CD8-positive, alpha-beta memory T cell (primary cell): ENCODE measurements at regions not wholly inside any gene's neighbourhood (a gene's known extent, or its start where the extent isn't known, plus 50 kb on each side); places are given as distances from the start of the nearest gene placed in this dataset.

Source experiments
- CTCF ChIA-PET: fragments of 350-600 bp; sonication (Branson Sonifier 250); formaldehyde crosslinking; loops from one replicate; lab custom pipeline; 2021; ENCODE audit warnings: antibody characterized with exemption; lab: Charles Lee
- POLR2A ChIA-PET: fragments of 350-600 bp; sonication (Branson Sonifier 250); formaldehyde crosslinking; loops from one replicate; lab custom pipeline; 2021; ENCODE audit warnings: antibody characterized with exemption; lab: Charles Lee
- DNase-seq, 5 donors: peaks; one replicate each; pipeline versions ENCODE4 v3.0.0 to v3.0.0-alpha.2; 2020 to 2022; ENCODE audit warnings: mixed read lengths in 1 of 5
- H3K27ac ChIP-seq: one replicate; pipeline ENCODE4 v1.7.0; 2013; ENCODE audit warnings: low read depth, mild to moderate bottlenecking, low read length, moderate library complexity
- H3K27me3 ChIP-seq: 2 replicates; pipeline ENCODE4 v1.7.0; 2013; ENCODE audit warnings: low read length, mild to moderate bottlenecking; ENCODE audit not compliant: insufficient read depth, poor library complexity, severe bottlenecking
- H3K36me3 ChIP-seq: 2 replicates; pipeline ENCODE4 v1.7.0; 2013; ENCODE audit warnings: mild to moderate bottlenecking, low read length, moderate library complexity; ENCODE audit not compliant: insufficient read depth
- H3K4me1 ChIP-seq: 2 replicates; pipeline ENCODE4 v1.7.0; 2013; ENCODE audit warnings: mild to moderate bottlenecking, low read length, moderate library complexity; ENCODE audit not compliant: insufficient read depth
- H3K4me3 ChIP-seq: 2 replicates; pipeline ENCODE4 v1.7.0; 2013; ENCODE audit warnings: mild to moderate bottlenecking, low read length
- H3K9me3 ChIP-seq: 2 replicates; pipeline ENCODE4 v1.7.0; 2013; ENCODE audit warnings: mild to moderate bottlenecking, low read length
- H3K27ac Mint-ChIP-seq, 8 donors: one replicate each; pipeline ENCODE4 v1.8.0; 2020 to 2021; ENCODE audit warnings: mixed read lengths in 8 of 8, mild to moderate bottlenecking in 6 of 8, inconsistent platforms in 3 of 8, moderate library complexity in 3 of 8
- H3K27me3 Mint-ChIP-seq, 2 donors: one replicate each; pipeline ENCODE4 v1.8.0; 2020 to 2021; ENCODE audit warnings: mixed read lengths in 2 of 2, mild to moderate bottlenecking in 1 of 2, moderate library complexity in 1 of 2
- H3K36me3 Mint-ChIP-seq, 3 donors: one replicate each; pipeline ENCODE4 v1.8.0; 2020 to 2021; ENCODE audit warnings: mixed read lengths in 3 of 3, inconsistent platforms in 1 of 3, mild to moderate bottlenecking in 1 of 3
- H3K4me1 Mint-ChIP-seq, 3 donors: one replicate each; pipeline ENCODE4 v1.8.0; 2020 to 2021; ENCODE audit warnings: mixed read lengths in 3 of 3, inconsistent platforms in 1 of 3, mild to moderate bottlenecking in 1 of 3
- H3K4me3 Mint-ChIP-seq, 7 donors: one replicate each; pipeline ENCODE4 v1.8.0; 2020 to 2021; ENCODE audit warnings: mixed read lengths in 7 of 7, mild to moderate bottlenecking in 6 of 7, moderate library complexity in 4 of 7, inconsistent platforms in 2 of 7
- H3K9me3 Mint-ChIP-seq, 5 donors: one replicate each; pipeline ENCODE4 v1.8.0; 2020 to 2022; ENCODE audit warnings: mixed read lengths in 5 of 5, mild to moderate bottlenecking in 3 of 5, moderate library complexity in 2 of 5, inconsistent platforms in 1 of 5

DNA sequence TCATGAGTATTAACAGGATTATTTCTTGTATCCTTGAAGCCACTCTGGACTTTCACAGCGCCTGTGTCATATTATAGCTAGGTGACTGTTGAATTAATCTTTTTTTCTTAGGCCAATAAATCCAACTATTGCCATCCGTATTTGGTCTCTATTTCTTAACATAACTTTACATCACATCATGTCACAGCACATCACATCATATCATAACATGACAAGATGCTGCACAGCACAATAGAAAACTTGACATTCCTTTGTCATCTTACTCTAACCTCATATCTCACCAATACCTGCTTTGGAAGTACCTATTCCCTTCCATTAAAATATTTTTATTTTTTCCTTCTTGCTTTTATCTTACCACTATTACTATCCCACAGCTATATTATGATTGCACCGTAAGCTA lies 1480.8 kb downstream of the TECRL start:
- ChIA-PET CTCF (no interaction called here), POLR2A (no interaction called here)
- Mint-ChIP-seq H3K4me3 (no peak overlapping the region), H3K27me3 (no peaks in the 10 kb centered on the region), H3K4me1 (no peaks in the 10 kb centered on the region), H3K27ac (no peak overlapping the region), H3K36me3 (no peaks in the 10 kb centered on the region), H3K9me3 (peaks cover 3 to 25% (median 15%) of the 10 kb centered on the region in 5 donors)
- Histone ChIP-seq H3K9me3 (no peaks in the 10 kb centered on the region), H3K27ac (no peak overlapping the region), H3K4me3 (no peak overlapping the region), H3K4me1 (no peaks in the 10 kb centered on the region), H3K27me3 (no peaks in the 10 kb centered on the region), H3K36me3 (no peaks in the 10 kb centered on the region)
- no peak for DNase-seq

GRCh38 chr4:62927574-62927973 lies 1481.7 kb downstream of the TECRL start:
- H3K9me3 ChIP-seq: no peaks in the 10 kb centered on the region
- Mint-ChIP-seq H3K36me3 (no peaks in the 10 kb centered on the region), H3K27ac (no peak overlapping the region)

DNA sequence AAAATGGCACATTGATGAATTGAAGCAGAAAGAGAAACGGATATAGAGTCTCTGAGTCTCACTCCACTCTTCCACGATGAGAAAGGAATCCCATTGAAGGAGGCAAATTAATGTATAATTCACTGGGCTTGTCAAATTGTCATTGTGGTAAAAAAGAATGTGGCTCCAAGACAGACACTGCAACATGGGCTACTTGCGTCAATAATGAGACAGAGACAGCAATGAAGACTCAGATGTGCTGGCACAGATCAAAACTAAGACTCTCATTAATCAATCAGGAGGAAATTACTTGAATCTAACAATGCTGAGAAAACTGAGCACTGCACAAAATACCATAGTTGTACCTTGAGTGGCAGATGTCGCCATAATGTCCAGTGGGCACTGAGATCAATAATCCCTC lies 1485.5 kb downstream of the TECRL start:
- H3K4me3 Mint-ChIP-seq: no peak overlapping the region
- Histone ChIP-seq H3K36me3 (no peaks in the 10 kb centered on the region), H3K4me3 (no peak overlapping the region), H3K9me3 (no peaks in the 10 kb centered on the region), H3K27me3 (no peaks in the 10 kb centered on the region), H3K4me1 (no peaks in the 10 kb centered on the region), H3K27ac (no peak overlapping the region)
- H3K27me3 Mint-ChIP-seq: no peaks in the 10 kb centered on the region
- DNase-seq: no peak
- H3K4me1 Mint-ChIP-seq: no peaks in the 10 kb centered on the region
- peaks cover 3 to 12% (median 4%) of the 10 kb centered on the region in 5 donors for H3K9me3 Mint-ChIP-seq
- H3K27ac Mint-ChIP-seq: no peak overlapping the region
- H3K36me3 Mint-ChIP-seq: no peaks in the 10 kb centered on the region
- CTCF ChIA-PET: no interaction called here
- POLR2A ChIA-PET: no interaction called here

More at GRCh38 chr4:62927574-62927973, 1481.7 kb downstream of the TECRL start:
- Mint-ChIP-seq H3K9me3 (peaks cover 3 to 20% (median 11%) of the 10 kb centered on the region in 5 donors), H3K4me1 (no peaks in the 10 kb centered on the region), H3K4me3 (no peak overlapping the region), H3K27me3 (no peaks in the 10 kb centered on the region)
- ChIA-PET POLR2A (no interaction called here), CTCF (no interaction called here)
- Histone ChIP-seq H3K36me3 (no peaks in the 10 kb centered on the region), H3K4me1 (no peaks in the 10 kb centered on the region), H3K27me3 (no peaks in the 10 kb centered on the region), H3K4me3 (no peak overlapping the region), H3K27ac (no peak overlapping the region)
- DNase-seq: no peak

- Histone ChIP-seq H3K27ac (no peak overlapping the region), H3K36me3 (no peaks in the 10 kb centered on the region), H3K4me3 (no peak overlapping the region), H3K27me3 (no peaks in the 10 kb centered on the region), H3K9me3 (no peaks in the 10 kb centered on the region), H3K4me1 (no peaks in the 10 kb centered on the region)
- Mint-ChIP-seq H3K4me1 (no peaks in the 10 kb centered on the region), H3K36me3 (no peaks in the 10 kb centered on the region), H3K9me3 (peaks cover 0 to 12% (median 4%) of the 10 kb centered on the region in 5 donors), H3K27me3 (peaks cover 0 to 1% of the 10 kb centered on the region in 2 donors), H3K4me3 (no peak overlapping the region), H3K27ac (no peak overlapping the region)
- DNase-seq: no peak
- ChIA-PET CTCF (no interaction called here), POLR2A (no interaction called here)
Observed at GRCh38 chr4:62917649-62918048, 1491.6 kb downstream of the TECRL start.

- ChIA-PET CTCF (no interaction called here), POLR2A (no interaction called here)
- H3K9me3 Mint-ChIP-seq: peaks cover 0 to 24% (median 7%) of the 10 kb centered on the region in 5 donors
- Histone ChIP-seq H3K27ac (no peak overlapping the region), H3K27me3 (no peaks in the 10 kb centered on the region), H3K36me3 (no peaks in the 10 kb centered on the region), H3K4me1 (no peaks in the 10 kb centered on the region), H3K9me3 (no peaks in the 10 kb centered on the region), H3K4me3 (no peak overlapping the region)
- no peak overlapping the region for H3K27ac Mint-ChIP-seq
- H3K27me3 Mint-ChIP-seq: peaks cover 0 to 1% of the 10 kb centered on the region in 2 donors
- H3K4me3 Mint-ChIP-seq: no peak overlapping the region
- DNase-seq: no peak
- H3K36me3 Mint-ChIP-seq: no peaks in the 10 kb centered on the region
- H3K4me1 Mint-ChIP-seq: no peaks in the 10 kb centered on the region
Observed at GRCh38 chr4:62914758-62915157, 1494.5 kb downstream of the TECRL start.

GRCh38 chr4:62913065-62913464 lies 1496.2 kb downstream of the TECRL start:
- ChIA-PET CTCF (no interaction called here), POLR2A (no interaction called here)
- H3K27me3 Mint-ChIP-seq: peaks cover 0 to 1% of the 10 kb centered on the region in 2 donors
- Histone ChIP-seq H3K4me1 (no peaks in the 10 kb centered on the region), H3K27me3 (no peaks in the 10 kb centered on the region), H3K9me3 (no peaks in the 10 kb centered on the region), H3K4me3 (no peak overlapping the region), H3K36me3 (no peaks in the 10 kb centered on the region), H3K27ac (no peak overlapping the region)
- no peak overlapping the region for H3K27ac Mint-ChIP-seq
- H3K36me3 Mint-ChIP-seq: no peaks in the 10 kb centered on the region
- no peak overlapping the region for H3K4me3 Mint-ChIP-seq
- DNase-seq: no peak
- no peaks in the 10 kb centered on the region for H3K4me1 Mint-ChIP-seq
- H3K9me3 Mint-ChIP-seq: peaks cover 0 to 24% (median 7%) of the 10 kb centered on the region in 5 donors

DNA sequence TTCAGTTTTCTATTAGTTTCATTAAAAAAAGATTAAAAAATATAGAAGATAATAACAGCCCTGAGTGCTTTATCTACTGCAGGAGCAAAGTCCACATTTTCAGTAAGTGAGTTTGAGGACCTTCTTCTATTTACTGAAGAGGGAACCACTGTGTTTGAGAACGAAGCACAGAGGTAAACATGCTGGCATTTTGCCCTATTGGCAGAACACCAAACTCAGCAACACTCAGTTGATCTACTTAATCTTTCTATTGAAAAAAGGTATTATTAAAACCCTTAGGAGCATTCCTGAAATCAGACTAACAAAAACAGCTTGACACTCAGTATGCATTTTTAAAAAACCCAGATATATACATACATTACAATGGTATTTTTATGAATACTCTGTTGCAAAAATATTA lies 1496.7 kb downstream of the TECRL start:
- ChIA-PET CTCF (no interaction called here), POLR2A (no interaction called here)
- Histone ChIP-seq H3K36me3 (no peaks in the 10 kb centered on the region), H3K4me3 (no peak overlapping the region), H3K4me1 (no peaks in the 10 kb centered on the region), H3K9me3 (no peaks in the 10 kb centered on the region), H3K27ac (no peak overlapping the region), H3K27me3 (no peaks in the 10 kb centered on the region)
- DNase-seq: no peak
- Mint-ChIP-seq H3K27me3 (peaks cover 0 to 1% of the 10 kb centered on the region in 2 donors), H3K36me3 (no peaks in the 10 kb centered on the region), H3K4me3 (no peak overlapping the region), H3K27ac (no peak overlapping the region), H3K4me1 (no peaks in the 10 kb centered on the region), H3K9me3 (peaks cover 0 to 24% (median 7%) of the 10 kb centered on the region in 5 donors)

DNA sequence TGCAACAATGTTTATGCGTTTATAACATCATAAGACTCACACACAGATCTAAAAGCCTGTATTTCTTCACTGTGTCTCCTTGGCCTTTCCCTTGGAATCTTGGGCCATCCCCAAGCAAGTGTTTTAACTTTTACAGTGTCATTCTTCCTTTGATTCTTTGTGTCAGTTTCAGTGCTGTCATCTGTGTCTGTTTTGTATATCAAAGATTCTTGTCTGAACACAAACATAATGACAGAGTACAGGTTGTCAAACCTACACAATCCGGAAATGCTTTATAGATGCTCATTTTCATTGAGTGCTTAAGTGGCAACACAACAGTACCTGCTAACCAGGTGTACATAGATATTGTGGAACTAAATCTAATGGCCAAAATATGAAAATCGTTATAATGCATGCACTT lies 1500.0 kb downstream of the TECRL start:
- no peak overlapping the region for H3K27ac ChIP-seq
- Mint-ChIP-seq H3K27me3 (no peaks in the 10 kb centered on the region), H3K27ac (no peak overlapping the region), H3K36me3 (no peaks in the 10 kb centered on the region), H3K4me1 (no peaks in the 10 kb centered on the region), H3K4me3 (no peak overlapping the region), H3K9me3 (peaks cover 0 to 18% (median 7%) of the 10 kb centered on the region in 5 donors)
- ChIA-PET POLR2A (no interaction called here), CTCF (no interaction called here)
- DNase-seq: no peak
- H3K36me3 ChIP-seq: no peaks in the 10 kb centered on the region
- H3K4me1 ChIP-seq: no peaks in the 10 kb centered on the region
- no peaks in the 10 kb centered on the region for H3K9me3 ChIP-seq
- H3K4me3 ChIP-seq: no peak overlapping the region
- no peaks in the 10 kb centered on the region for H3K27me3 ChIP-seq

GRCh38 chr4:62901101-62901500 lies 1508.1 kb downstream of the TECRL start:
- H3K27ac Mint-ChIP-seq: no peak overlapping the region
- Histone ChIP-seq H3K27me3 (no peaks in the 10 kb centered on the region), H3K4me3 (no peak overlapping the region), H3K9me3 (no peaks in the 10 kb centered on the region), H3K36me3 (no peaks in the 10 kb centered on the region), H3K27ac (no peak overlapping the region), H3K4me1 (no peaks in the 10 kb centered on the region)
- no peak overlapping the region for H3K4me3 Mint-ChIP-seq
- POLR2A ChIA-PET: no interaction called here
- no peaks in the 10 kb centered on the region for H3K4me1 Mint-ChIP-seq
- peaks cover 3 to 23% (median 14%) of the 10 kb centered on the region in 5 donors for H3K9me3 Mint-ChIP-seq
- DNase-seq: no peak
- no peaks in the 10 kb centered on the region for H3K36me3 Mint-ChIP-seq
- CTCF ChIA-PET: no interaction called here
- no peaks in the 10 kb centered on the region for H3K27me3 Mint-ChIP-seq
